ENCODE measurements at regions not wholly inside any gene's neighbourhood (a gene's known extent, or its start where the extent isn't known, plus 50 kb on each side); places are given as distances from the start of the nearest gene placed in this dataset.

DNA sequence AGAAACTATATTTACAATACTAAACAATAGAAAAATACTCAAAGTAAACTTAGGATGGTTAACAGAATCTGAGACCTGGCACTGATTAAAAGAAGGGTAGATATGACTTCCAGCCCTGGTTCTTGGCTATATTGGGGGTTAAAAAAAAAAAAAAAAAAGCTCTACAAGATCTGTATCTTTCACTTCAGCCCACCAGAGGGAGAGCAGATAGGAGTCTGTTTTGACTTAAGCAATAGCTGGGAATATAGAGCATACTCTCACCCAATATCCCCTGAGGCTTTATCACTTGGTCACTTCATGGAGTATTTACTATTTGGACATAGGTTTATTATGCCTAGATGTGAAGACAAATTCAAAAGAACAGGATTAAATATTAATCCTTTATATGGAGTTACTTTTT is 598.9 kb upstream of the LINC00305 start:
- TF ChIP-seq, protein P1, sequence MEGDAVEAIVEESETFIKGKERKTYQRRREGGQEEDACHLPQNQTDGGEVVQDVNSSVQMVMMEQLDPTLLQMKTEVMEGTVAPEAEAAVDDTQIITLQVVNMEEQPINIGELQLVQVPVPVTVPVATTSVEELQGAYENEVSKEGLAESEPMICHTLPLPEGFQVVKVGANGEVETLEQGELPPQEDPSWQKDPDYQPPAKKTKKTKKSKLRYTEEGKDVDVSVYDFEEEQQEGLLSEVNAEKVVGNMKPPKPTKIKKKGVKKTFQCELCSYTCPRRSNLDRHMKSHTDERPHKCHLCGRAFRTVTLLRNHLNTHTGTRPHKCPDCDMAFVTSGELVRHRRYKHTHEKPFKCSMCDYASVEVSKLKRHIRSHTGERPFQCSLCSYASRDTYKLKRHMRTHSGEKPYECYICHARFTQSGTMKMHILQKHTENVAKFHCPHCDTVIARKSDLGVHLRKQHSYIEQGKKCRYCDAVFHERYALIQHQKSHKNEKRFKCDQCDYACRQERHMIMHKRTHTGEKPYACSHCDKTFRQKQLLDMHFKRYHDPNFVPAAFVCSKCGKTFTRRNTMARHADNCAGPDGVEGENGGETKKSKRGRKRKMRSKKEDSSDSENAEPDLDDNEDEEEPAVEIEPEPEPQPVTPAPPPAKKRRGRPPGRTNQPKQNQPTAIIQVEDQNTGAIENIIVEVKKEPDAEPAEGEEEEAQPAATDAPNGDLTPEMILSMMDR (IDR thresholded peaks at IDR 0.05), result no peak
- no peak for TF ChIP-seq POLR2A (IDR thresholded peaks at IDR 0.05)

Data from body of pancreas (tissue), 4 donors.